Motor neuron (in vitro differentiated cells): ENCODE measurements at regions not wholly inside any gene's neighbourhood (a gene's known extent, or its start where the extent isn't known, plus 50 kb on each side); places are given as distances from the start of the nearest gene placed in this dataset.

Experiments used
- ATAC-seq, 8 experiments: fragments of 200-7000 bp; cut with Tn5 transposase; replicated peaks in 6 of 8; 2 replicates each; pipeline ENCODE4 v1.8.0; 2021; ENCODE audit warnings: mild to moderate bottlenecking in 8 of 8, moderate library complexity in 8 of 8
- H3K27ac ChIP-seq, 2 donors: fragments of 250-450 bp; sonication (Bioruptor Pico); 2 replicates each; pipeline ENCODE4 v1.9.0; 2021; ENCODE audit warnings: antibody characterized with exemption in 2 of 2, mild to moderate bottlenecking in 2 of 2, moderate library complexity in 1 of 2
- H3K4me1 ChIP-seq, 2 donors: fragments of 250-450 bp; sonication (Bioruptor Pico); replicated peaks in 1 of 2; 2 replicates each; pipeline ENCODE4 v1.6.1; 2021; ENCODE audit warnings: antibody characterized with exemption in 2 of 2, mild to moderate bottlenecking in 2 of 2, moderate library complexity in 1 of 2
- H3K4me3 ChIP-seq, 5 donors: fragments of 250-450 bp; sonication (Bioruptor Pico); 2 replicates each; pipeline ENCODE4 v1.9.0; 2021; ENCODE audit warnings: antibody characterized with exemption in 5 of 5, mild to moderate bottlenecking in 5 of 5, moderate library complexity in 4 of 5
- WGBS, 10 experiments: fragments of 450-650 bp; shearing (Covaris generic); methylation state at CpG; one replicate each; pipeline ENCODE4 v1.0.0; 2022; 5-methylcytosine and 5-hydroxymethylcytosine counted together
- in situ Hi-C, 9 experiments: fragments of 400-800 bp; cut with MboI; loops; one replicate each; pipeline ENCODE4 v1.15.0; 2021; ENCODE audit warnings: low sequenced_read_pairs in 9 of 9, low pct_unique_long_range_greater_than_20kb in 2 of 9; ENCODE audit not compliant: unreplicated experiment in 9 of 9

- Histone ChIP-seq H3K4me1 (peaks cover 0 to 5% of the 10 kb centered on the region in 2 donors), H3K4me3 (no peak overlapping the region), H3K27ac (no peak overlapping the region)
- ATAC-seq = no peak
- in situ Hi-C loops = no loop called here
Observed at GRCh38 chr18:31213641-31214040, 51.0 kb upstream of the DSC1 start.

DNA sequence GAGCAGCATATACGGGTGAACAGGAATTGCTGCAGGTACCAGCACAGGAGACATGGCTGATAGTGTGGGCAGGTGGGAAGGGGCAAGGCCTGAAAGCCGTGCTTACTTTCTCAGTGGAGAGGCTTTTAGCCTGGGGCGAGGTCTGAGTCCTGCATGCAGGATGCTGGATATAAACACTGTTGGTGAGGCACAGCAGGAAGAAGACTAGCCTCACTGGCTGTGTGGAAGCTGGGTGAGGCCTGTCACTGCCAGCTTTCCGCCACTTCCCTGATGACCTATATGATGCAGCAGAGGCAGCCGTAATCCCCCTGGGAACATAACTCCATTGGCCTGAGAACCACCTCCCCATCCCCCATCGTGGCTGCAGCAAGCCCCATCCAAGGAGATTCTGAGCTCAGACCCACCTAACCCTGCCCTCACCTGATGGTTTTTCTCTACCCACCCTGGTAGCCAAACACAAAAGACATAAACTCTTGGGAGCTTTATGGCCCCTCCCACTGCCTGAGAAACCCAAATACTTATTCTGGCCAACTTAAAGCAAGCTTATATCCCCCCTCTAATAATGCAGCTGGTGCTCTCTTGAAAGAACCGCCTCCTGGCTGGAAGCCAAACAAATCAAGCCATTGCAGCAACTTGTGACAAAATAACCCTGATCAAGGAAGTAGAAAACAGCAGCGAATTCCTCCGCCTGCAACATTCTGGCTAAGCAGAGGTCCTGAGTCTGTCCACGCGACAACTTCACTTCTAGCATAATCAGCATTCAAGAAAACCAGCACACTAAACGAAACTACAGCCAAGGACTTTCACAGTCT lies 54.6 kb upstream of the DSC1 start:
- in situ Hi-C loops = no loop called here
- H3K4me3 ChIP-seq = no peak overlapping the region
- H3K4me1 ChIP-seq = peaks cover 0 to 5% of the 10 kb centered on the region in 2 donors
- ATAC-seq = peak in 2 of 8 experiments; percentile 25 to 62
- 5 to 100% (median 80%) methylated on average over 1 to 9 of the region's 12 CpGs; no CpG with 5 or more reads in 1 of the 10 experiments for WGBS, 10 experiments
- H3K27ac ChIP-seq = no peak overlapping the region

DNA sequence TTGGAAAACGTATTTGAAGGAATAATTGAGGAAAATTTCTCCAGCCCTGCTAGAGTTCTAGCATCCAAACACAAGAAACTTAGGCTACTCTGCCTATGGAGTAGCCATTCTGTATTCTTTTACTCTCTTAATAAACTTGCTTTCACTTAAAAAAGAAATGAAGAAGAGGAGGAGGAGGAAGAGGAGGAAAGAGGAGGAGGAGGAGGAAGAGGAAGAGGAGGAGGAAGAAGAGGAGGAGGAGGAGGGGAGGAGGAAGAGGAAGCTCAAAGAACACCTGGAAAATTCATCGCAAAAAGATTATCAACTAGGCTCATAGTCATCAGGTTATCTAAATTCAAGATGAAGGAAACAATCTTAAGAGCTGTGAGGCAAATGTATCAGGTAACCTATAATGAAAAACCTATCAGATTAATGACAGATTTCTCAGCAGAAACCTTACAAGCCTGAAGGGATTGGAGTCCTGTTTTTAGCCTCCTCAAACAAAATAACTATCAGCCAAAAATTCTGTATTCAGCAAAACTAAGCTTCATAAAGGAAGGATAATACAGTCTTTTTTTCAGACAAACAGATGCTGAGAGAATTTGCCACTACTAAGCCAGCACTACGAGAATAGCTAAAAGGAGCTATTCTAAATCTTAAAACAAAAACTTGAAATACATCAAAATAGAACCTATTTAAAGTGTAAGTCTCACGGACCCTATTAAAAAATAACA lies 56.2 kb upstream of the DSC1 start:
- H3K27ac ChIP-seq = no peak overlapping the region
- in situ Hi-C loops = no loop called here
- H3K4me1 ChIP-seq = peaks cover 0 to 5% of the 10 kb centered on the region in 2 donors
- H3K4me3 ChIP-seq = no peak overlapping the region
- WGBS, 10 experiments = 0 to 100% (median 79%) methylated on average over 1 to 4 of the region's 4 CpGs
- ATAC-seq = no peak

DNA sequence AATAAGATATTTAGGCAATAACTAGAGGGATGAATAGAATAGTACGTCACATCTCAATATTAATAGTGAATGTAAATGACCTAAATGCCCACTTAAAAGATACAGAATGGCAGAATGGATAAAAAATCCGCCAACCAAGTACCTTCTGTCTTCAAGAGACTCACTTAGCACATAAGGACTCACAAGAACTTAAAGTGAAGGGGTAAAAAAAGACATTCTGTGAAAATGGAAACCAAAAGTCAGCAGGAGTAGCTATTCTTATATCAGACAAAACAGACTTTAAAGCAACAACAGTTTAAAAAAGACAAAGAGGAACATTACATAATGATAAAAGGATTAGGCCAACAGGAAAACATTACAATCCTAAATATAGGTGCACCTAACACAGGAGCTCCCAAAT lies 56.7 kb upstream of the DSC1 start:
- H3K4me3 ChIP-seq = no peak overlapping the region
- ATAC-seq = no peak
- 0 to 100% (median 82%) methylated on average over 1 to 2 of the region's 2 CpGs; no CpG with 5 or more reads in 1 of the 10 experiments for WGBS, 10 experiments
- H3K27ac ChIP-seq = no peak overlapping the region
- in situ Hi-C loops = no loop called here
- H3K4me1 ChIP-seq = peaks cover 0 to 5% of the 10 kb centered on the region in 2 donors

DNA sequence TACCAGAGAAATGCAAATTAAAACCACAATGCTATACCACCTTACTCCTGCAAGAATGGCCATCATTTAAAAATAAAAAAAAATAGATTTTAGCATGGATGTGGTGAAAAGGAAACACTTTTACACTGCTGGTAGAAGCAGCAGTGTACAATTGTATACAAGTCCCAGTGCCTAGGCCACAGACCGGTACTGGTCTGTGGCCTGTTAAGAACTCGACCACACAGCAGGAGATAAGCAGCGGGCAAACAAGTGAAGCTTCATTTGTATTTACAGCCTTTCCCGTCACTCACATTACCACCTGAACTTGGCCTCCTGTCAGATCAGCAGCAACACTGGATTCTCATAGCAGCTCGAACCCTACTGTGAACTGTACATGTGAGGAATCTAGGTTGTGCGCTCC lies 60.7 kb upstream of the DSC1 start:
- in situ Hi-C loops = no loop called here
- WGBS, 10 experiments = 12 to 100% (median 44%) methylated on average over 3 to 6 of the region's 6 CpGs; no CpG with 5 or more reads in 4 of the 10 experiments
- no peak for ATAC-seq
- H3K27ac ChIP-seq = no peak overlapping the region
- H3K4me3 ChIP-seq = no peak overlapping the region
- H3K4me1 ChIP-seq = peaks cover 0 to 8% of the 10 kb centered on the region in 2 donors

DNA sequence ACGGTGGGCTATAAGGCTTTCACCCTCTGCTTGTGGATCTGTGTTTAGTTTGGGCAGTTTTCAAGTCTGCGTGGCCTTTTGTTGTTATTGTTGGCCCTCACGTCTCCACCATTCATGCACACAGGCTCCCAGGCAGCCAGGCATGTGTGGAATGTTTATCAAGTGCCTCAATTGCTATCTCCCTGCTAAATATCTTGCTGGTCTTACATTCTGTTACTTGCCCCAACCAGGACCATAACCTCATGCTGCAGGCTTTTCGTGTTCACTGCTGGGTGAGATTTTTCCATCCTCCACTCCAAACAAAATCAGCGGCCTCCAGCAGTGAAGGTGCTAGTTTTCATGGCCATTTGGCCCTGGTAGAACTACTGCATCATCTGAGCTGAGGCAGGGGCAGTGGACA lies 63.0 kb upstream of the DSC1 start:
- Histone ChIP-seq H3K4me3 (no peak overlapping the region), H3K27ac (no peak overlapping the region), H3K4me1 (peaks cover 0 to 8% of the 10 kb centered on the region in 2 donors)
- peak in 5 of 8 experiments; percentile 24 to 98 (median 83) for ATAC-seq
- 0 to 36% (median 20%) methylated on average over 1 to 4 of the region's 5 CpGs; no CpG with 5 or more reads in 1 of the 10 experiments for WGBS, 10 experiments
- in situ Hi-C loops = no loop called here

DNA sequence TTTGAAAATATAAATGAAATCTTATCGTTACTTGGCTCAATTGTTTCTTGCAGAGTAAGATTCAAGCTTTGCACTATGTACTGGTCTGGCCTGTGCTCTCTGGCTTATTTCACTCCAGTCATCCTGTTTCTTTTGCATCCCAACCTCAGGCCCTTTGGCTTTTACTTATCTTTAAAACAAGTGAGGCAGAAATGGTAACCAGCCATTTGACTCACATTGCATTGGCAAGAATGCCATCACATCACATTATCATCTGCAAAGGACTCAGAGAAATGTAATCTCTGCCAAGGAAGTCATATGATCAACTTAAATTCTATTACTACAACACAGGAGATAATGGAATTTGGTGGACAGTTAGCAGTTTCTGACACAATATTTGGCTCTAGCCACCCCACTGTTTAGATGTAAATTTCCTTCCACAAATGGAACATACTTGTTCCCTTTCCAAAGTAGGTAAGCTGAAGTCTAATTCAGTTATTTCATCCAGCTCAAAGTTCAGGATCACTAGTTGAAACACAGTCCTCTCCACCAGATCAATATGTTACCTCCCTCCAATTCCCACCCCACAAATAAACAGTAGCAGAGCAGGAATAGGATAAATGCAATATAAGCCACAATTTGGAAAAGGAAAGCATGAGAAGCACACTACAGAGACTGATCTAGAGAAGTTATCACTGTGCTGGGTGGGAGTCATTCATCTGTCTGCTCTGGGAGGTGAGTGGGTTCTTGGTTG lies 65.0 kb upstream of the DSC1 start:
- no peak overlapping the region for H3K4me3 ChIP-seq
- ATAC-seq = no peak
- H3K27ac ChIP-seq = no peak overlapping the region
- in situ Hi-C loops = no loop called here
- H3K4me1 ChIP-seq = peaks cover 0 to 8% of the 10 kb centered on the region in 2 donors
- 14 to 100% (median 75%) methylated on average over 1 of the region's 1 CpG; no CpG with 5 or more reads in 4 of the 10 experiments for WGBS, 10 experiments

DNA sequence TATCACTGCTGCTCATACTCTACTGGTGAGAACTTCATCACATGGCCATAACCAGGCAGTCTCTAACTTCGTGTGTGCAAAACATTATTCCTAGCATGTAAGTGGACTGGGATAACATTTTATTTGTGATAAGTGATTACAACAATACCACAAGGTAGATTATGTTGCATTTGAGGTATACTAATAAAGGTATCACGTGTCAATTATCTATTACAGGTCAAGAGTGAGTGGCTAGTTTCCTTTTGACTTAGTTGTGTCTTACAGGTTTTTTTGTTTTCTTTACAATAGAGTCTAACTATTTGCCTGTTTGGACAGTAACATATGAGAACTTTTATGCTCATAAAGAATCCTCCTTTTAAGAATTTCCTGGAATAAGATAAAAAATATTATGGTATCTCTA lies 67.2 kb upstream of the DSC1 start:
- no peak overlapping the region for H3K4me3 ChIP-seq
- ATAC-seq = no peak
- no peak overlapping the region for H3K27ac ChIP-seq
- in situ Hi-C loops = no loop called here
- peaks cover 0 to 8% of the 10 kb centered on the region in 2 donors for H3K4me1 ChIP-seq
- 0 to 100% (median 54%) methylated on average over 1 to 2 of the region's 2 CpGs for WGBS, 10 experiments

GRCh38 chr18:31230495-31230894 lies 67.8 kb upstream of the DSC1 start:
- peak in 4 of 8 experiments; percentile 33 to 60 (median 44) for ATAC-seq

GRCh38 chr18:31232013-31232412 lies 69.4 kb upstream of the DSC1 start:
- Histone ChIP-seq H3K27ac (no peak overlapping the region), H3K4me3 (no peak overlapping the region), H3K4me1 (no peaks in the 10 kb centered on the region)
- in situ Hi-C loops = no loop called here
- ATAC-seq = no peak
- WGBS, 10 experiments = 0 to 85% (median 60%) methylated on average over 1 to 4 of the region's 5 CpGs

More at GRCh38 chr18:31230495-31230894, 67.8 kb upstream of the DSC1 start:
- in situ Hi-C loops = no loop called here
- H3K4me3 ChIP-seq = no peak overlapping the region
- H3K27ac ChIP-seq = no peak overlapping the region
- WGBS, 10 experiments = 0 to 78% (median 42%) methylated on average over 1 to 3 of the region's 3 CpGs
- H3K4me1 ChIP-seq = peaks cover 0 to 5% of the 10 kb centered on the region in 2 donors

GRCh38 chr18:31232775-31233424 lies 70.2 kb upstream of the DSC1 start:
- Histone ChIP-seq H3K4me1 (no peaks in the 10 kb centered on the region), H3K27ac (no peak overlapping the region), H3K4me3 (no peak overlapping the region)
- 0 to 100% (median 73%) methylated on average over 1 to 6 of the region's 6 CpGs for WGBS, 10 experiments
- in situ Hi-C loops = no loop called here
- peak in 1 of 8 experiments; percentile 67 for ATAC-seq

- H3K27ac ChIP-seq = no peak overlapping the region
- WGBS, 10 experiments = 0 to 83% (median 75%) methylated on average over 1 to 3 of the region's 3 CpGs; no CpG with 5 or more reads in 5 of the 10 experiments
- peak in 1 of 8 experiments; percentile 58 for ATAC-seq
- in situ Hi-C loops = no loop called here
- H3K4me1 ChIP-seq = no peaks in the 10 kb centered on the region
- H3K4me3 ChIP-seq = no peak overlapping the region
Observed at GRCh38 chr18:31233621-31234275, 71.1 kb upstream of the DSC1 start.
